NT2/D1 (cell line): ENCODE measurements at regions not wholly inside any gene's neighbourhood (a gene's known extent, or its start where the extent isn't known, plus 50 kb on each side); places are given as distances from the start of the nearest gene placed in this dataset.

Experiments used
- SUZ12 ChIP-seq: IDR thresholded peaks from 2 replicates; pipeline ENCODE4 v1.6.1; 2011; ENCODE audit not compliant: insufficient read length, insufficient read depth; ENCODE audit errors: extremely low read depth
- YY1 ChIP-seq: IDR thresholded peaks from 2 replicates; pipeline ENCODE4 v1.6.1; 2011; ENCODE audit not compliant: insufficient read length, insufficient read depth
- ZNF274 ChIP-seq: IDR thresholded peaks from 2 replicates; pipeline ENCODE4 v1.6.1; 2011; ENCODE audit warnings: mild to moderate bottlenecking, low read depth, low read length

- TF ChIP-seq ZNF274 (no peak), YY1 (no peak), SUZ12 (no peak)
Observed at GRCh38 chr2:128524183-128524582, 205.5 kb upstream of the HS6ST1 start.
